ENCODE measurements at regions not wholly inside any gene's neighbourhood (a gene's known extent, or its start where the extent isn't known, plus 50 kb on each side); places are given as distances from the start of the nearest gene placed in this dataset.

- H3K27ac ChIP-seq (ENCODE audit: extremely low read depth, low read depth, low read length), result no peak overlapping the region
- in situ Hi-C loops (cut with MboI), result no loop called here
- DNase-seq (ENCODE audit: extremely low read depth in 1 of 4, low spot score in 3 of 4) (no peak), FAIRE-seq (no peak), ATAC-seq (no peak)
- H3K9me3 ChIP-seq (replicated peaks; ENCODE audit: control insufficient read depth, insufficient read depth, low read depth, low read length), result no peaks in the 10 kb centered on the region
- no TSS peak for BruUV-seq (replicated peaks)
- H3K27me3 ChIP-seq (ENCODE audit: control insufficient read depth in 2 of 2, insufficient read depth in 2 of 2, low read length in 2 of 2), result no peaks in the 10 kb centered on the region
- H3K4me1 ChIP-seq (replicated peaks in 1 of 2; ENCODE audit: control insufficient read depth in 2 of 2, insufficient read depth in 2 of 2, low read length in 2 of 2), result no peaks in the 10 kb centered on the region
- no peaks in the 10 kb centered on the region for H3K9me1 ChIP-seq (ENCODE audit: control insufficient read depth, insufficient read depth, low read length)
- no peak overlapping the region for H3K4me2 ChIP-seq (ENCODE audit: insufficient read depth, low read length)
- WGBS (ENCODE audit: insufficient coverage, low coverage, missing lambda C conversion rate), result 0% methylated on average over 1 of the region's 1 CpG
- no peaks in the 10 kb centered on the region for H3K36me3 ChIP-seq (ENCODE audit: control insufficient read depth, insufficient read depth, low read length)
- ChIA-PET POLR2A (no interaction called here), CTCF (ENCODE audit: low intra/inter-chr PET ratio) (no interaction called here)
- intact Hi-C loops (cut with micrococcal nuclease), result no loop called here
- H3K9ac ChIP-seq (ENCODE audit: insufficient read depth in 1 of 2, low read depth in 2 of 2, low read length in 2 of 2), result no peak overlapping the region
- H3K4me3 ChIP-seq, result no peak overlapping the region
- no peaks in the 10 kb centered on the region for H3K79me2 ChIP-seq (ENCODE audit: control insufficient read depth, insufficient read depth, low read length)
- no peak overlapping the region for H2AFZ ChIP-seq (ENCODE audit: low read depth, low read length)
- no peaks in the 10 kb centered on the region for H4K20me1 ChIP-seq (replicated peaks; ENCODE audit: control insufficient read depth, insufficient read depth, low read length)
- TF ChIP-seq ZNF449 (CRISPR knock-in tag; IDR thresholded peaks at IDR 0.05) (no peak), HMG20A (CRISPR knock-in tag; conservative IDR thresholded peaks at IDR 0.05) (no peak), KLF6 (CRISPR knock-in tag; IDR thresholded peaks at IDR 0.05; ENCODE audit: borderline replicate concordance) (no peak)
These were observed 281.0 kb upstream of the MTNR1B start for GRCh38 chr11:92688416-92688815.

GRCh38 chr11:92692826-92693546 is 276.5 kb upstream of the MTNR1B start:
- Histone ChIP-seq H3K36me3 (ENCODE audit: control insufficient read depth, insufficient read depth, low read length) (no peaks in the 10 kb centered on the region), H3K27ac (ENCODE audit: extremely low read depth, low read depth, low read length) (no peak overlapping the region), H3K27me3 (ENCODE audit: control insufficient read depth in 2 of 2, insufficient read depth in 2 of 2, low read length in 2 of 2) (no peaks in the 10 kb centered on the region), H3K9me3 (replicated peaks; ENCODE audit: control insufficient read depth, insufficient read depth, low read depth, low read length) (no peaks in the 10 kb centered on the region), H3K9me1 (ENCODE audit: control insufficient read depth, insufficient read depth, low read length) (no peaks in the 10 kb centered on the region), H3K9ac (ENCODE audit: insufficient read depth in 1 of 2, low read depth in 2 of 2, low read length in 2 of 2) (no peak overlapping the region), H3K4me2 (ENCODE audit: insufficient read depth, low read length) (no peak overlapping the region), H2AFZ (ENCODE audit: low read depth, low read length) (no peak overlapping the region), H3K4me3 (no peak overlapping the region), H4K20me1 (replicated peaks; ENCODE audit: control insufficient read depth, insufficient read depth, low read length) (no peaks in the 10 kb centered on the region), H3K79me2 (ENCODE audit: control insufficient read depth, insufficient read depth, low read length) (no peaks in the 10 kb centered on the region), H3K4me1 (replicated peaks in 1 of 2; ENCODE audit: control insufficient read depth in 2 of 2, insufficient read depth in 2 of 2, low read length in 2 of 2) (no peaks in the 10 kb centered on the region)
- DNase-seq (ENCODE audit: extremely low read depth in 1 of 4, low spot score in 3 of 4) (no peak), FAIRE-seq (no peak), ATAC-seq (no peak)
- 4% methylated on average over 2 of the region's 2 CpGs for WGBS (ENCODE audit: insufficient coverage, low coverage, missing lambda C conversion rate)
- POLR2A ChIA-PET, result no interaction called here
- intact Hi-C loops (cut with micrococcal nuclease), result no loop called here
- in situ Hi-C loops (cut with MboI), result no loop called here
- no TSS peak for BruUV-seq (replicated peaks)
- CTCF ChIA-PET (ENCODE audit: low intra/inter-chr PET ratio), result no interaction called here
- no peak for TF ChIP-seq USF2 (CRISPR knock-in tag; IDR thresholded peaks at IDR 0.05)
- no peak for TF ChIP-seq ZBTB5 (IDR thresholded peaks at IDR 0.05)

Data from K562 (cell line).